WTC11 (cell line): ENCODE measurements at regions not wholly inside any gene's neighbourhood (a gene's known extent, or its start where the extent isn't known, plus 50 kb on each side); places are given as distances from the start of the nearest gene placed in this dataset.

ENCODE experiments used
- ATAC-seq: fragments of 200-7000 bp; cut with Tn5 transposase; 2 replicates; pipeline ENCODE4 v1.10.0; 2021; ENCODE audit warnings: mild to moderate bottlenecking, moderate library complexity
- CTCF ChIA-PET: fragments of 300-600 bp; sonication (Branson Sonifier 250); formaldehyde crosslinking; loops from one replicate; lab custom pipeline; 2021; ENCODE audit warnings: antibody characterized with exemption; lab: Charles Lee
- POLR2A ChIA-PET: fragments of 350-600 bp; sonication (Branson Sonifier 250); formaldehyde crosslinking; loops from one replicate; lab custom pipeline; 2021; ENCODE audit warnings: antibody characterized with exemption; lab: Charles Lee
- DNase-seq: peaks from one replicate; pipeline ENCODE4 v3.0.0; 2021; ENCODE audit warnings: low spot score
- H3K27ac Mint-ChIP-seq: 2 replicates; pipeline ENCODE4 v1.8.0; 2021; ENCODE audit warnings: mixed read lengths
- H3K27me3 Mint-ChIP-seq: 2 replicates; pipeline ENCODE4 v1.8.0; 2021; ENCODE audit warnings: low read depth, mild to moderate bottlenecking, moderate library complexity, mixed read lengths
- H3K36me3 Mint-ChIP-seq: 2 replicates; pipeline ENCODE4 v1.8.0; 2021; ENCODE audit warnings: mixed read lengths
- H3K4me1 Mint-ChIP-seq: 2 replicates; pipeline ENCODE4 v1.8.0; 2022; ENCODE audit warnings: mixed read lengths
- H3K4me3 Mint-ChIP-seq: 2 replicates; pipeline ENCODE4 v1.8.0; 2021; ENCODE audit warnings: mild to moderate bottlenecking, moderate library complexity, mixed read lengths
- H3K9me3 Mint-ChIP-seq: 2 replicates; pipeline ENCODE4 v1.8.0; 2021; ENCODE audit warnings: mixed read lengths
- AFF4 ChIP-seq: sonication (generic); formaldehyde crosslinking; IDR thresholded peaks from 2 replicates; pipeline ENCODE4 v1.8.1; 2023; ENCODE audit warnings: mild to moderate bottlenecking, missing genetic modification reagents, borderline replicate concordance
- ATF1 ChIP-seq: sonication (generic); formaldehyde crosslinking; IDR thresholded peaks from 2 replicates; pipeline ENCODE4 v1.8.1; 2023; ENCODE audit warnings: mild to moderate bottlenecking, moderate library complexity, missing genetic modification reagents
- ATF6 ChIP-seq: sonication (generic); formaldehyde crosslinking; IDR thresholded peaks from 2 replicates; pipeline ENCODE4 v1.8.1; 2023; ENCODE audit warnings: mild to moderate bottlenecking, missing genetic modification reagents
- CDX4 ChIP-seq: fragments of 250-450 bp; sonication (Bioruptor Pico); IDR thresholded peaks from 2 replicates; pipeline ENCODE4 v1.9.0; 2021; ENCODE audit warnings: moderate library complexity, mild to moderate bottlenecking, inconsistent platforms, borderline replicate concordance
- FOXJ3 ChIP-seq: sonication (generic); formaldehyde crosslinking; IDR thresholded peaks from 2 replicates; pipeline ENCODE4 v1.9.0; 2021; ENCODE audit warnings: missing genetic modification reagents, mild to moderate bottlenecking, borderline replicate concordance
- HMGA2 ChIP-seq: fragments of 250-450 bp; sonication (Bioruptor Pico); IDR thresholded peaks from 2 replicates; pipeline ENCODE4 v1.4.0; 2021; ENCODE audit warnings: mild to moderate bottlenecking, moderate library complexity
- IRF1 ChIP-seq: sonication (generic); formaldehyde crosslinking; IDR thresholded peaks from 2 replicates; pipeline ENCODE4 v1.8.0; 2023; ENCODE audit warnings: missing genetic modification reagents
- MYBL2 ChIP-seq: sonication (generic); formaldehyde crosslinking; IDR thresholded peaks from 2 replicates; pipeline ENCODE4 v1.8.1; 2023; ENCODE audit warnings: mild to moderate bottlenecking, moderate library complexity, missing genetic modification reagents
- NFYB ChIP-seq: sonication (generic); formaldehyde crosslinking; conservative IDR thresholded peaks from 2 replicates; pipeline ENCODE4 v1.8.0; 2022; ENCODE audit warnings: low read depth, missing genetic modification reagents
- SMAD4 ChIP-seq: sonication (generic); formaldehyde crosslinking; IDR thresholded peaks from 2 replicates; pipeline ENCODE4 v1.8.0; 2022; ENCODE audit warnings: mild to moderate bottlenecking, missing genetic modification reagents
- TEAD1 ChIP-seq: sonication (generic); formaldehyde crosslinking; IDR thresholded peaks from 2 replicates; pipeline ENCODE4 v1.8.0; 2022; ENCODE audit warnings: mild to moderate bottlenecking, missing genetic modification reagents
- ZNF138 ChIP-seq: sonication (generic); formaldehyde crosslinking; conservative IDR thresholded peaks from 2 replicates; pipeline ENCODE4 v1.8.1; 2022; ENCODE audit warnings: mild to moderate bottlenecking, moderate library complexity, missing genetic modification reagents
- ZNF532 ChIP-seq: fragments of 250-450 bp; sonication (Bioruptor Pico); IDR thresholded peaks from 2 replicates; pipeline ENCODE4 v1.9.0; 2021; ENCODE audit warnings: mild to moderate bottlenecking, borderline replicate concordance
- TF ChIP-seq, protein P1 (sequence below): fragments of 250-450 bp; sonication (Bioruptor Pico); conservative IDR thresholded peaks from 2 replicates; pipeline ENCODE4 v1.9.0; 2021; ENCODE audit warnings: mild to moderate bottlenecking

GRCh38 chr13:46996316-46997030 lies 99.6 kb upstream of the HTR2A start:
- ChIA-PET POLR2A (no interaction called here), CTCF (interaction anchor here (0.9 to 1.1 kb wide), 3 partner anchors 23 to 103 kb away, joined by 3 to 4 read pairs (median 4); no protein-coding TSS in a partner anchor)
- Mint-ChIP-seq H3K27ac (no peak overlapping the region), H3K27me3 (no peaks in the 10 kb centered on the region), H3K36me3 (no peaks in the 10 kb centered on the region), H3K4me3 (no peak overlapping the region), H3K9me3 (peaks cover 13% of the 10 kb centered on the region), H3K4me1 (peaks cover 3% of the 10 kb centered on the region; the same call in 1 of the 2 replicates)
- DNase-seq, result no peak
- no peak for ATAC-seq
- TF ChIP-seq FOXJ3 (CRISPR knock-in tag), result no peak
- TF ChIP-seq IRF1 (CRISPR knock-in tag), result no peak
- no peak for TF ChIP-seq ZNF138 (CRISPR knock-in tag)
- no peak for TF ChIP-seq ATF1 (CRISPR knock-in tag)
- no peak for TF ChIP-seq TEAD1
- TF ChIP-seq MYBL2 (CRISPR knock-in tag), result no peak
- no peak for TF ChIP-seq NFYB (CRISPR knock-in tag)
- TF ChIP-seq ZNF532 (CRISPR knock-in tag), result no peak

DNA sequence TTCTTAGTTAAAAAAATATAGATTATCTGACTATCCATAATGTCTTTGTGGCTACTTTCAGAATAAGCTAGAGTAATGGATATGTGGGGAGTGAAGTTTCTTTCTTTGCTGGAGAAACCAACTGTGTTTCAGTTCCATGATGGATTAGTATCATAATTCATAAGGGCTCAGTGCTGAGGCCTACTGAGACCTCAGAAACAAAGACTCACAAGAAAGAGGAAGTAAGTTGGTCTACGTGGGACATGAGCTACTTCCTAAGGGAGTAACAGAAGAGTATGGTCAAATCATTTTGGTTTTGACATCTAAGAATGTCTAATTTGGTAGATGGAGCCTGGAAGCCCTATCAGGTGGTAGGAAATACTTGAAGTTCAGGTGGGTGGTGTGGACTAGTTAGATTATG lies 99.0 kb upstream of the HTR2A start:
- Mint-ChIP-seq H3K36me3 (no peaks in the 10 kb centered on the region), H3K27ac (no peak overlapping the region), H3K27me3 (no peaks in the 10 kb centered on the region), H3K9me3 (peaks cover 13% of the 10 kb centered on the region)
- DNase-seq (no peak), ATAC-seq (no peak)
- POLR2A ChIA-PET, result no interaction called here
- CTCF ChIA-PET, result interaction anchor here (0.9 to 1.1 kb wide), 3 partner anchors 22 to 102 kb away, joined by 3 to 4 read pairs (median 4); no protein-coding TSS in a partner anchor
- TF ChIP-seq IRF1 (CRISPR knock-in tag) (no peak), SMAD4 (CRISPR knock-in tag) (no peak), AFF4 (no peak)
- TF ChIP-seq, all 79 proteins: peak for 0
- peaks cover 3% of the 10 kb centered on the region; the same call in 1 of the 2 replicates for H3K4me1 Mint-ChIP-seq
- no peak overlapping the region for H3K4me3 Mint-ChIP-seq

GRCh38 chr13:46994492-46994891 lies 97.6 kb upstream of the HTR2A start:
- Mint-ChIP-seq H3K36me3 (no peaks in the 10 kb centered on the region), H3K27ac (no peak overlapping the region), H3K9me3 (peaks cover 13% of the 10 kb centered on the region), H3K4me3 (no peak overlapping the region), H3K4me1 (peaks cover 3% of the 10 kb centered on the region; the same call in 1 of the 2 replicates), H3K27me3 (no peaks in the 10 kb centered on the region)
- POLR2A ChIA-PET, result no interaction called here
- DNase-seq (no peak), ATAC-seq (no peak; the same call in 1 of the 2 replicates)
- CTCF ChIA-PET, result interaction anchor here (0.6 kb wide), 1 partner anchor 32 kb away, joined by 3 read pairs; no protein-coding TSS in a partner anchor
- no peak for TF ChIP-seq CDX4 (CRISPR knock-in tag)
- no peak for TF ChIP-seq HMGA2 (CRISPR knock-in tag)
- no peak for TF ChIP-seq ATF6 (CRISPR knock-in tag)
- TF ChIP-seq, protein P1, sequence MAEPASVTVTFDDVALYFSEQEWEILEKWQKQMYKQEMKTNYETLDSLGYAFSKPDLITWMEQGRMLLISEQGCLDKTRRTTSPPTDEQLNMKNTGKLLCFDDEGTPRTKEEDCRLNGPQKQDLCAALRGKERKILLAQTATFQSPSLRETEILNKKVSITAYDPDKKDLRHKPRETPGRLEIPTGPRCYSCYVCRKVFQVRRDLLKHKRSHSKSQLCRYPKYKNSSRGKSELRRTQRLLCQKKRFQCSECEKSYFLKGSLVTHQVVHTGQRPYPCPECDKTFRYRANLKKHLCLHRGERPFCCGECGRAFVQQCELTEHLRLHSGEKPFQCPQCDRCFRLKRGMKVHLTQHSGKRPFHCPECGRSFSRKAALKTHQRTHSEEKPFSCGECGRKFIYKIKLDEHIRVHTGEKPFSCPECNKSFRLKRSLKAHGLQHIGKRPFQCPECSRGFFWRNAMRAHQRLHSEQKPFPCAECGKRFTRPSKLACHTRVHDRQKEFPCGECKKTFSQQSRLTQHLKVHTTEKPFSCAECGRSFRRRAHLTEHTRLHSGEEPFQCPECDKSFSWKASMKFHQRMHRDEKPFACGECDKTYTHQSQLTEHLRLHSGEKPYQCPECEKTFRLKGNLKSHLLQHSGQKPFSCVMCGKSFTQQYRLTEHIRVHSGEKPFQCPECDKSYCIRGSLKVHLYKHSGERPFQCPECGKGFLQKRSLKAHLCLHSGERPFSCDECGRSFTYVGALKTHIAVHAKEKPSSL (CRISPR knock-in tag), result no peak
